ENCODE measurements at regions not wholly inside any gene's neighbourhood (a gene's known extent, or its start where the extent isn't known, plus 50 kb on each side); places are given as distances from the start of the nearest gene placed in this dataset.

DNA sequence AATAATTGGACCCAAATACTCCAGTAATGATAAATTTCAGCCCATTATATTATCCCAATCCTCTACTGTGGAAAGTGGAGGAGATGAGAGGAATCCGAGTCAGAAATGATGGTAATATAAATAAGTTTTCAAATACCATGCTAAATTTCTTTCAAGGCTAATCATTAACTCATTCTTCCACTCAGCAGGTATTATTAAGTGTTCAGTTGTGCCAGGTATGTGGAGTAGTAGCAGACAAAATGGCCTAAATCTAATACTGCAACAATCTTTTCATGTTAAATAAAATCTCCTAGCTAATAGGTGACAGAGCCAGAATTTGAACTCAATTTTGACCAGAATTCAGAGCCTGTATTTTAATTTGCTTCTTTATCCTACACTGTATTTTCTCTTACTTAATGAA is 538.6 kb upstream of the ROBO2 start:
- no peaks in the 10 kb centered on the region for H3K79me1 ChIP-seq (ENCODE audit: low read length)
- H3K27me3 ChIP-seq (ENCODE audit: insufficient read depth, low read length), result no peaks in the 10 kb centered on the region
- DNase-seq, result no peak
- H3K4me3 ChIP-seq (ENCODE audit: low read depth, low read length), result no peak overlapping the region
- H3K4me1 ChIP-seq (ENCODE audit: control insufficient read depth in 1 of 2, insufficient read depth in 2 of 2, low read length in 2 of 2), result no peaks in the 10 kb centered on the region
- no peak overlapping the region for H3K14ac ChIP-seq (ENCODE audit: low read length)
- H3K79me2 ChIP-seq (ENCODE audit: control insufficient read depth, insufficient read depth, low read length, poor library complexity), result no peaks in the 10 kb centered on the region
- no peak overlapping the region for H3K27ac ChIP-seq (ENCODE audit: low read depth, low read length)
- peaks cover 0 to 1% of the 10 kb centered on the region in 2 experiments for H3K36me3 ChIP-seq (ENCODE audit: control insufficient read depth in 1 of 2, insufficient read depth in 2 of 2, low read length in 2 of 2)
- H4K91ac ChIP-seq (ENCODE audit: low read depth, low read length), result no peak overlapping the region
- H3K9ac ChIP-seq (ENCODE audit: low read length), result no peak overlapping the region
- H4K12ac ChIP-seq (ENCODE audit: low read depth, low read length), result no peak overlapping the region
- H3K18ac ChIP-seq (ENCODE audit: low read length), result no peak overlapping the region
- no peak overlapping the region for H3K4me2 ChIP-seq (ENCODE audit: low read length)
- no peak overlapping the region for H2BK120ac ChIP-seq (ENCODE audit: insufficient read depth, low read length, poor library complexity)
- no peak overlapping the region for H4K8ac ChIP-seq (ENCODE audit: low read depth, low read length)
- H3K23ac ChIP-seq (ENCODE audit: low read length), result no peak overlapping the region
- H2AFZ ChIP-seq (ENCODE audit: insufficient read depth, low read length, poor library complexity), result no peak overlapping the region
- H3K9me3 ChIP-seq (ENCODE audit: insufficient read depth, low read depth, low read length), result no peaks in the 10 kb centered on the region
- H2BK12ac ChIP-seq (ENCODE audit: low read length), result no peak overlapping the region
- no peak overlapping the region for H3K4ac ChIP-seq (ENCODE audit: low read depth, low read length)
- H2AK5ac ChIP-seq (ENCODE audit: low read length), result no peak overlapping the region
- WGBS (ENCODE audit: extremely low coverage, insufficient coverage, insufficient read length), result no CpG with 5 or more reads among the region's 1 CpG
- H2BK5ac ChIP-seq (ENCODE audit: low read depth, low read length, poor library complexity), result no peak overlapping the region

DNA sequence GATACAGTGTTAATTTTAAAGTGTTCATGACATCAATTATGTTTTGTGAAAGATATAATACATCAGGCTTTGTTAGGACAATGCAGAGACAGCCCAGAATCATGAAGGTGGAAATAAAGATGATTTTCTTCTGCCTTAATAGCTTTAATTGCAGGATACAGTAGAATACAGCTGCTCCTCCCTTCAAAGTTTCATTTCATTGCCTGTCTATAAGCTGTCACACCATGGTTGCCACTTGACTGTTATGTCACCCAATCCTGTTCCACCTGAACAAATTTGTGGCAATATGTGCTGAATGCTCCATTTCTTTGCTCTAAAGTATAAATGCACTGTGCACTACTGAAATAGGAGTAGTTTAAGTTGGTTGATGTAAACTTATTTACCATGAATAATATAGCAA is 537.8 kb upstream of the ROBO2 start:
- no peak overlapping the region for H2AK5ac ChIP-seq (ENCODE audit: low read length)
- H3K14ac ChIP-seq (ENCODE audit: low read length), result no peak overlapping the region
- H4K91ac ChIP-seq (ENCODE audit: low read depth, low read length), result no peak overlapping the region
- no peak overlapping the region for H3K27ac ChIP-seq (ENCODE audit: low read depth, low read length)
- no peak overlapping the region for H3K9ac ChIP-seq (ENCODE audit: low read length)
- H3K36me3 ChIP-seq (ENCODE audit: control insufficient read depth in 1 of 2, insufficient read depth in 2 of 2, low read length in 2 of 2), result peaks cover 0 to 1% of the 10 kb centered on the region in 2 experiments
- no peak overlapping the region for H3K4me3 ChIP-seq (ENCODE audit: low read depth, low read length)
- no peaks in the 10 kb centered on the region for H3K9me3 ChIP-seq (ENCODE audit: insufficient read depth, low read depth, low read length)
- H3K79me1 ChIP-seq (ENCODE audit: low read length), result no peaks in the 10 kb centered on the region
- no peak overlapping the region for H3K23ac ChIP-seq (ENCODE audit: low read length)
- H3K79me2 ChIP-seq (ENCODE audit: control insufficient read depth, insufficient read depth, low read length, poor library complexity), result no peaks in the 10 kb centered on the region
- no peak overlapping the region for H4K8ac ChIP-seq (ENCODE audit: low read depth, low read length)
- no peaks in the 10 kb centered on the region for H3K4me1 ChIP-seq (ENCODE audit: control insufficient read depth in 1 of 2, insufficient read depth in 2 of 2, low read length in 2 of 2)
- H2BK12ac ChIP-seq (ENCODE audit: low read length), result no peak overlapping the region
- H3K4me2 ChIP-seq (ENCODE audit: low read length), result no peak overlapping the region
- DNase-seq, result no peak
- H2AFZ ChIP-seq (ENCODE audit: insufficient read depth, low read length, poor library complexity), result no peak overlapping the region
- no peak overlapping the region for H3K4ac ChIP-seq (ENCODE audit: low read depth, low read length)
- no peaks in the 10 kb centered on the region for H3K27me3 ChIP-seq (ENCODE audit: insufficient read depth, low read length)
- no peak overlapping the region for H3K18ac ChIP-seq (ENCODE audit: low read length)
- no peak overlapping the region for H2BK5ac ChIP-seq (ENCODE audit: low read depth, low read length, poor library complexity)
- no peak overlapping the region for H4K12ac ChIP-seq (ENCODE audit: low read depth, low read length)
- H2BK120ac ChIP-seq (ENCODE audit: insufficient read depth, low read length, poor library complexity), result no peak overlapping the region

DNA sequence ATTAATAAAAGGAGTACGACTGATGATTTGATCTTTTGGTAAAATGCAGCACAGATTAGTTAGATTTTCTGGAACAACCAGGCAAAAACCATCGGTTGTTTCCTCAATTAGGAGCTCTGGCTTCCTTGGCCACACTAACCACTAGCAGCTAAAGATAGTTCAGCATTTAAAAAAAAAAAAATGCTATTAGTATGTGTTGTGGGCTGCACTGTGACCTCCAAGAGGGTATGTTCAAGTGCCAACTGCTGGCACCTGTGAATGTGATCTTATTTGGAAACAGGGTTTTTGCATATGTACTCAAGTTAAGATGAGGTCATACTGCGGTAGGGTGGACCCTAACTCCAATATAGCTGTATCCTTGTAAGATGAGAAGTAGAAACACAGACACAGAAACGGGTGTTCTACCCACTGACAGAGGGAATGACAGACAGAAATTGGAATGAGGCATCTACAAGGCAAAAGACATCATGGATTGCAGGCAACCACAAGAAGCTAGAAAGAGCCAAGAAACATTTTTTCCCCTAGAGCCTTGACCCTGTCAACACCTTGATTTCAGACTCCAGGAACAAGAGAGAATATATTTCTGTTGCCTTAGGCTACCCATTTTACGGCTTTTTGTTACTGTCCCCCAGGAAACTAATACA is 534.6 kb upstream of the ROBO2 start:
- H2BK5ac ChIP-seq (ENCODE audit: low read depth, low read length, poor library complexity), result no peak overlapping the region
- no peak overlapping the region for H3K4me2 ChIP-seq (ENCODE audit: low read length)
- H2BK120ac ChIP-seq (ENCODE audit: insufficient read depth, low read length, poor library complexity), result no peak overlapping the region
- H3K4ac ChIP-seq (ENCODE audit: low read depth, low read length), result no peak overlapping the region
- WGBS (ENCODE audit: extremely low coverage, insufficient coverage, insufficient read length), result no CpG with 5 or more reads among the region's 5 CpGs
- no peaks in the 10 kb centered on the region for H3K79me1 ChIP-seq (ENCODE audit: low read length)
- H3K18ac ChIP-seq (ENCODE audit: low read length), result no peak overlapping the region
- no peak overlapping the region for H3K27ac ChIP-seq (ENCODE audit: low read depth, low read length)
- no peak overlapping the region for H2BK12ac ChIP-seq (ENCODE audit: low read length)
- H4K91ac ChIP-seq (ENCODE audit: low read depth, low read length), result no peak overlapping the region
- no peak overlapping the region for H2AFZ ChIP-seq (ENCODE audit: insufficient read depth, low read length, poor library complexity)
- H3K27me3 ChIP-seq (ENCODE audit: insufficient read depth, low read length), result no peaks in the 10 kb centered on the region
- no peak overlapping the region for H4K12ac ChIP-seq (ENCODE audit: low read depth, low read length)
- no peak overlapping the region for H3K23ac ChIP-seq (ENCODE audit: low read length)
- no peak overlapping the region for H3K9ac ChIP-seq (ENCODE audit: low read length)
- no peak overlapping the region for H3K4me3 ChIP-seq (ENCODE audit: low read depth, low read length)
- no peaks in the 10 kb centered on the region for H3K9me3 ChIP-seq (ENCODE audit: insufficient read depth, low read depth, low read length)
- no peak for DNase-seq
- no peaks in the 10 kb centered on the region for H3K36me3 ChIP-seq (ENCODE audit: control insufficient read depth in 1 of 2, insufficient read depth in 2 of 2, low read length in 2 of 2)
- H3K4me1 ChIP-seq (ENCODE audit: control insufficient read depth in 1 of 2, insufficient read depth in 2 of 2, low read length in 2 of 2), result no peaks in the 10 kb centered on the region
- H3K14ac ChIP-seq (ENCODE audit: low read length), result no peak overlapping the region
- no peak overlapping the region for H4K8ac ChIP-seq (ENCODE audit: low read depth, low read length)
- H2AK5ac ChIP-seq (ENCODE audit: low read length), result no peak overlapping the region
- no peaks in the 10 kb centered on the region for H3K79me2 ChIP-seq (ENCODE audit: control insufficient read depth, insufficient read depth, low read length, poor library complexity)

DNA sequence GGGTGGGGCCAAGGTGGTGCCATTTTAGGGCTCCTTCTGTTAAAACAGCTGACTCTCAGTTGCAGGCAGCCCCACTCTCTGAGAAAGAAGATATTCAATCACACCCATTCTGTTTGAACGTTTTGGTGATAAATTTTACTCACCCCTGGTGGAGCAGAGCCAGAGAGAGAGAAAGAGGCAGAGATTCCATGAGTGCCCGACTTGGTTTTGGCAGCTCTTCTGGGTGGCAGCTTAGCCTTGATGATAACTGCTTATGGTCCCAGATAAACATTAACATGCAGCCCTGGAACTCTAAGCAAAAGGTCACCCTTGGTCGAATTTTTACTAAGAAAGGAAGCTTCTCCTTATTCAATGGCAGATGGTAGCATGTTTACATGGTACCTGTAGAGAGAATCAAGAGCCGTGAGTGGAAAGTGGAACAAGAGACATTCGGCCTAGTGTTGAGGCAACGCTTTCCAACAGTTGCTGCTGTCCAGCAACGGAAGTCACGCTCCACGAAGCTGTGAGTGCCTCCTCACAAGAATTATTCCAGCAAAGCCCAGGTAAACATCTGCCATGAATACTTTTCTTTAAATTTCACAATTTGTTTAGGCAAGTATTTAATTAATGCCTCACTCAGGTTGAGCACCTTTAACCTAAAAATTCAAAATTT is 530.6 kb upstream of the ROBO2 start:
- no peak overlapping the region for H4K12ac ChIP-seq (ENCODE audit: low read depth, low read length)
- H2BK5ac ChIP-seq (ENCODE audit: low read depth, low read length, poor library complexity), result no peak overlapping the region
- H4K91ac ChIP-seq (ENCODE audit: low read depth, low read length), result no peak overlapping the region
- no peak overlapping the region for H2BK12ac ChIP-seq (ENCODE audit: low read length)
- DNase-seq, result no peak
- H3K27ac ChIP-seq (ENCODE audit: low read depth, low read length), result no peak overlapping the region
- no peak overlapping the region for H3K18ac ChIP-seq (ENCODE audit: low read length)
- H3K23ac ChIP-seq (ENCODE audit: low read length), result no peak overlapping the region
- no peaks in the 10 kb centered on the region for H3K9me3 ChIP-seq (ENCODE audit: insufficient read depth, low read depth, low read length)
- H3K79me1 ChIP-seq (ENCODE audit: low read length), result no peaks in the 10 kb centered on the region
- no peaks in the 10 kb centered on the region for H3K36me3 ChIP-seq (ENCODE audit: control insufficient read depth in 1 of 2, insufficient read depth in 2 of 2, low read length in 2 of 2)
- no peaks in the 10 kb centered on the region for H3K4me1 ChIP-seq (ENCODE audit: control insufficient read depth in 1 of 2, insufficient read depth in 2 of 2, low read length in 2 of 2)
- H3K4me3 ChIP-seq (ENCODE audit: low read depth, low read length), result no peak overlapping the region
- no peak overlapping the region for H3K9ac ChIP-seq (ENCODE audit: low read length)
- H3K4me2 ChIP-seq (ENCODE audit: low read length), result no peak overlapping the region
- no peak overlapping the region for H2BK120ac ChIP-seq (ENCODE audit: insufficient read depth, low read length, poor library complexity)
- no peak overlapping the region for H4K8ac ChIP-seq (ENCODE audit: low read depth, low read length)
- no peaks in the 10 kb centered on the region for H3K27me3 ChIP-seq (ENCODE audit: insufficient read depth, low read length)
- no CpG with 5 or more reads among the region's 9 CpGs for WGBS (ENCODE audit: extremely low coverage, insufficient coverage, insufficient read length)
- H2AFZ ChIP-seq (ENCODE audit: insufficient read depth, low read length, poor library complexity), result no peak overlapping the region
- H3K14ac ChIP-seq (ENCODE audit: low read length), result no peak overlapping the region
- H3K4ac ChIP-seq (ENCODE audit: low read depth, low read length), result no peak overlapping the region
- H3K79me2 ChIP-seq (ENCODE audit: control insufficient read depth, insufficient read depth, low read length, poor library complexity), result no peaks in the 10 kb centered on the region
- H2AK5ac ChIP-seq (ENCODE audit: low read length), result no peak overlapping the region
